ENCODE measurements at regions not wholly inside any gene's neighbourhood (a gene's known extent, or its start where the extent isn't known, plus 50 kb on each side); places are given as distances from the start of the nearest gene placed in this dataset.
"Not testable (repeated sequence)": the region's sequence is repeated elsewhere in the genome, so short reads cannot be mapped to it uniquely, and the experiment has no call there.

GRCh38 chr5:68067976-68068603 is 147.5 kb upstream of the PIK3R1 start:
- DNase-seq (ENCODE audit: low read depth in 2 of 2) = no peak

DNA sequence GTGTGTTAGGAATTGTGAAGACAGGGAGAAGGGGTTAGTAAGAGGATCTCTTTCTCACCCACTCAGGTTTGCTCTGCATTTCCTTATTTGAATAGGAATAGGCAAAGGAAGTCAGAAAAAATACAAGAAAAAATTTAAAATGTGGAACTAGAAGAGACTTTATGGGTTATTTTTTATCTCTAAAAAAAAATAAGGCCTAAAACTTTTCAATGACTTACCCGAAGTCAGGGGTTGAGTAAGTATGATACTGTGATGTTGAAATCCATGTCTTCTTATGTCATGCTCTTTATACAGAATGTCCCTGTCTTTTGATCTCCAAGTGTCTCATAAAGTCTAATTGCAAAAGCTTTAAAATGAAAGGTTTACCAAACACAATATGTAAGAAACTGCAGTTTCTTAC is 148.3 kb upstream of the PIK3R1 start:
- no peak for DNase-seq (ENCODE audit: low read depth in 2 of 2)

GRCh38 chr5:68066277-68066955 is 149.1 kb upstream of the PIK3R1 start:
- DNase-seq (ENCODE audit: low read depth in 2 of 2) = no peak

GRCh38 chr5:68065321-68065720 is 150.2 kb upstream of the PIK3R1 start:
- not testable (repeated sequence) for DNase-seq (ENCODE audit: low read depth in 2 of 2)

DNA sequence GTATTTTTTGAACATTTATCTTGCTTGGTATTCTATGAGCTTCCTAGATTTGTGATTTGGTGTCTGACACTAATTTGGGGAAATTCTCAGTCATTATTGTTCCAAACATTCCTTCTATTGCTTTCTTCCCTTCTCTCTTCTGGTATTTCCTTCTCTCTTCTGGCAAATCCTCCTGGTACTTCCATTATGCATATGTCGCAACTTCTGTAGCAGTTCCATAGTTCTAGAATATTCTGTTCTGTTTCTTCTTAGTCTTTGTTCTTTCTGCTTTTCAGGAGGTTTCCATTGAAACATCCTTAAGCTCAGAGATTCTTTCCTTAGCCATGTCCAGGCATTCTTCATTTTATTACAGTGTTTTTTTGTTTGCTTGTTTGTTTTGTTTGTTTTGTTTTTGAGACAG is 155.2 kb upstream of the PIK3R1 start:
- no peak for DNase-seq (ENCODE audit: low read depth in 2 of 2)

GRCh38 chr5:68057191-68057590 is 158.4 kb upstream of the PIK3R1 start:
- no peak for DNase-seq (ENCODE audit: low read depth in 2 of 2)

GRCh38 chr5:68055686-68056085 is 159.9 kb upstream of the PIK3R1 start:
- DNase-seq (ENCODE audit: low read depth in 2 of 2) = no peak

DNA sequence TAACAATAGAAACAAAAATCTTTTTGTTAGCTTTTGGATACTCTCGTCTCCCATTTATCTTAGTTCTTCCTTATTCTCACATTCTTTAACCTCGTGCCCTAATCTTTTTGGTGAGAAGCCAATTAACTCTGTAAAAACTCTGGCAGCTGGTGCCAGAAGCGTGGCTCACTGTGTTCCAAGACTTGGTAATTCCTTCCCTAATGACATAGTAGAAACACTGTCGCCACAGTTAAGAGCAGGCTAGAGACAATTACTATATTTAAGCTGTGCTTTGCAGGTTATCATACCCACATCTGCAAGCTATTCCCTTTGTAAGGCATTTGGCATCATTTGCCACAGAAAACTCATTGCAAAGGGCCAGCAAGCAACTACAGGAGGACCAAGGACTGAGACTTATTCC is 160.9 kb upstream of the PIK3R1 start:
- no peak for DNase-seq (ENCODE audit: low read depth in 2 of 2)

DNA sequence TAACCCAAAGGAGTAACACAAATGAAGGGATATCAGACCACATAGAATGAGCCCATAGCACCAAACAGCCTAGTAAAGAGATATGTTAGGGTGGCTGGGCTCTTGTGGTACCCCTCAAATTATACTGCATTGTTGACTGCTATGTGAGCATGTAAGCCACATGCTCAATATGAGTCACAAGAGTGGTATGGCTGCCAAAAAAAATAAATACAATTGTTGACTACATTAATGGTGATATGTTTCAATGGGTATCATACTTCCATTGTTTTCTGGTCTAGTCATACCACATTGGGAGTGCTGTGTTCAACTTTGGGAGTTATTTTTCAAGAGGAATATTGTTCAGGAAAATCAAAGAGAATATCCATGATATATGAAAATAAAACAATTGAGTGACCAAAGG is 162.4 kb upstream of the PIK3R1 start:
- DNase-seq (ENCODE audit: low read depth in 2 of 2) = no peak

DNA sequence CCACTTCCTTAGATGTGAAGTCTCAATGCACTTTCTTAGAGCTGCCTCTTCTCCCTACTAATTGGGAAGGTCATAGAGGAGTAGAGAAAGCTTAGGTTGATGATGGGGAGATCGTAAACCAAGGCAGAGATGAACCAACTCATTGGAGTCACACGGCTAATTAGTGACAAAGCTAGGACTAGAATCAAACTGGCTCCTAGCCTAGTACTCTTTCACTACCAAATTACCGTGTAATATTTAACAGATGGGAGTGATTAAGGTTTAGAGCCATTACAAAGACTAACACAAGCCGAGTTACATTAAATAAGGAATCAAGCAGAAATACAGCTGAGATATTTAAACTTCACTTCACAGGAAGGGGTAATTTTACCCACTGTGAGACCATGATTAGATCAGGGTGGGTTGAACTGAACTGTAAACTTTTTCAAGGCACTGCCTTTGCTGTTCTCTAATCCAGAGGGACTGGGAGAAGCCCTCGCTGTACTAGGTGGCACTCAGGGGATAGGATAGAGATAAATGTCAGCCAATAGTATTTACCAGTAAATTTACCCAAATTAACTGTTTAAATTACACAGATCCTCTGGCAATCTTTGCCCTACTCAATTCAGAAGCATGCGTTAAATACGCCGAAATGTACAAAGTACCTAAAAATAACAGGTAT is 166.4 kb upstream of the PIK3R1 start:
- no peak for DNase-seq (ENCODE audit: low read depth in 2 of 2)

- no peak for DNase-seq (ENCODE audit: low read depth in 2 of 2)
These were observed 167.0 kb upstream of the PIK3R1 start for GRCh38 chr5:68048516-68048915.

GRCh38 chr5:68048054-68048453 is 167.5 kb upstream of the PIK3R1 start:
- not testable (repeated sequence) for DNase-seq (ENCODE audit: low read depth in 2 of 2)

DNA sequence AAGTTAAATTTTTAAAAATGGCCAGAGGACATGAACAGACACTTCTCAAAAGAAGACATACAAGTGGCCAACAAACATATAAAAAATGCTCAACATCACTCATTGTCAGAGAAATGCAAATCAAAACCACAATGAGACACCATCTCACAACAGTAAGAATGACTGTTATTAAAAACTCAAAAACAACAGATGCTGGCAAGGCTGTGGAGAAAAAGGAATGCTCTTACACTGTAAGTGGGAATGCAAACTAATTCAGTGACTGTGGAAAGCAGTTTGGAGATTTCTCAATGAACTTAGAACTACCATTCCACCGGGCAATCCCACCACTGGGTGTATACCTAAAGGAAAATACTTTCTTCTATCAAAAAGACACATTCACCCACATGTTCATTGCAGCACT is 168.5 kb upstream of the PIK3R1 start:
- no peak for DNase-seq (ENCODE audit: low read depth in 2 of 2)

GRCh38 chr5:68046445-68046844 is 169.1 kb upstream of the PIK3R1 start:
- no peak for DNase-seq (ENCODE audit: low read depth in 2 of 2)

GRCh38 chr5:68041293-68041692 is 174.3 kb upstream of the PIK3R1 start:
- DNase-seq (ENCODE audit: low read depth in 2 of 2) = no peak

DNA sequence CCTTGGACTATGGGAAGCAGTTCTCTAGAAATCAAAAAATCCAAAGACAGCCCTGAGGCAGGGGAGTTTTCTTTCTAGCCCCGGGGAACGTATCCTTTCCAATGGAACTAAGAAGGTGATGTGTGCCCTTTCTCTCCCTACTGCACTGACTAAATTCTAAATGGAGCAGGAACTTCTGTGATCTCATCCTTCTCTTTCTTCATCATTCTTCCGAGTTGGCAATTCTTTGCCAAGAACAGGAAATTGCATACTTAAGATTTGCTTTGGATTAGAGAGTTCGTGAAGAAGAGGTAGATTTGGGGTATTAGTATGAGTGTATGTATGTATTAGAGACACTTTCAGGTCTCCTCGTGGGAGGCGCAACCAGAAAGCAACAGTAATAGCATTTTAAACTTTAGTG is 178.0 kb upstream of the PIK3R1 start:
- DNase-seq (ENCODE audit: low read depth in 2 of 2) = no peak

- no peak for DNase-seq (ENCODE audit: low read depth in 2 of 2)
These were observed 181.5 kb upstream of the PIK3R1 start for GRCh38 chr5:68033961-68034571.

- no peak for DNase-seq (ENCODE audit: low read depth in 2 of 2)
These were observed 182.5 kb upstream of the PIK3R1 start for GRCh38 chr5:68033029-68033428.

DNA sequence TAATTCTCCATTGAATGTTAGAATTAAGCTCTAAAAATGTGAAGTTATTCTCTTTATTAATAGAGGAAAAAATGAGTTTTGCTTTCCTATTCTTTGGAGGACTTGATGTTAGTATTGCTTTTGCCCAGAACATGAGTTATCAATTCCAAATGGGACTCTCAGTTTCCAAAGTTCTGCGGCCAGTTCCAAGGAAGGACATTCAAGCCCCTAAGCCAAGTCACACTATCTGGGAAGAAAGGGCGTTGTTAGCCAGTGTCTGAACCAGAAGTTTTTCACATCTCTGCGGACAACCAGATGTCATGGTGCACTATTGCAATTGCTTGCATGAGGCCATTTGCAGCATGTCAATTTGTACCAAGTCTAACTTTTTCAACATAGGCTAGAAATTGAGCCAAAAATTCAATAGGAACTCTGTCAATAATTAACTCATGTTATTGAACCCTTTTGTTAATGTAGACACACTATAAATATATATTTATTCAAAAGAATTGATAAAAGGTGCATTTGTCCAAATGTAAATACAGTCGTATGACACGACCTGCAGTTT is 183.3 kb upstream of the PIK3R1 start:
- DNase-seq (ENCODE audit: low read depth in 2 of 2) = no peak

DNA sequence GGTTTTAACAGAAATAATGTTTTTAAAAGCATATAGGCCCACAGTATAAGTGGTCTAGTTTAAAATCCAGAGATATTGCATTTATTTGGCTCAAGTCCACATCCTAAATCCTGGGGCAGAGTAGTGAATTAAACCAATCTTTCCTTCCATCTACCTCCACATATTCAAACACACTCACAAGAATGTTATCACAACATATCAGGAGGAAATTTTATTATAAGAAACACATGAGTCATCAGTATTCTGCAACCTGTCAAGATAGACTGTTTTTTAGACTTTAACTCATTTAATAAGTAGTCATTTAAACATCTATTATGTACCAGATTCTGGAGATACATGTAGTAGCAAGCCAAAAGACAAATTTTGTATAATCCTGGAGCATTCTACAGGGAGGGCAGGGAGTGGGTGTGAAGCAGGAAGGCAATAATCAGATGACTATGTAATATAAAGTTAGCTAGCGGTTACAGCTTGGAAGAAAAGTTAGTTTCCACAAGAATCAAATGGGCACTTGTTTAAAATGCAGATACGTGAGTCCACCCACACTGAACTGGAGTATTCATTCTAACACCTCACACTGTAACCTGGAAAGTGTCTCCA is 187.3 kb upstream of the PIK3R1 start:
- no peak for DNase-seq (ENCODE audit: low read depth in 2 of 2)

DNA sequence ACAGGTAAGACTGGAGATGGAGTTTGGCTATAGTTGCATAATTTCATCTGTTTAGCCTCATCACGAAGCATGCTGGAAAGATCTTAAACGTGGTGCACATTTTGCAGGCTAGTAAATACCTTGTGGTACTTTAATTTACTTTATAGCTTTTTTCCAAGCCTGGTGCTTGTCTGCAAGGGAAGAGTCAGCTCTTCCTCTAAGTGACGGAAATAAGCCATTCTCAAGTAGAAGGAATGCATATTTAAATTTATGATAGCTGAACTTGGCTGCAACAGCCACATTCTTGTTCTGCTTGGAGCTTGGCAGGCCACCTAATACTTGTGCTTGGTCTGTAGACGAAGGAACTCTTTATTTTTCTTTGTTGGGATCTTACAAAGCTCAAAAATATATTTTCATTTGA is 188.0 kb upstream of the PIK3R1 start:
- DNase-seq (ENCODE audit: low read depth in 2 of 2) = no peak

Measured in activated CD8-positive, alpha-beta memory T cell treated with anti-CD3 and anti-CD28 coated beads for 4 hours (primary cell).